HepG2 (cell line): ENCODE measurements at regions not wholly inside any gene's neighbourhood (a gene's known extent, or its start where the extent isn't known, plus 50 kb on each side); places are given as distances from the start of the nearest gene placed in this dataset.

Experiments
- ATAC-seq: fragments of 200-7000 bp; cut with Tn5 transposase; 3 replicates; pipeline ENCODE4 v1.9.1; 2020; ENCODE audit warnings: mild to moderate bottlenecking, moderate library complexity
- BruUV-seq: library from RNA; stranded (reverse); fragments of 400-500 nt; replicated peaks from 2 replicates; lab custom pipeline; 2021; lab: Mats Ljungman, UMichigan
- CTCF ChIA-PET: fragments of 300-600 bp; formaldehyde crosslinking; extraction: SDS; loops from one replicate; lab custom pipeline; 2021; ENCODE audit warnings: low total read pairs, inconsistent platforms, low intra/inter-chr PET ratio; lab: Yijun Ruan, JAX
- POLR2A ChIA-PET: fragments of 350-600 bp; sonication (Branson Sonifier 250); formaldehyde crosslinking; loops from one replicate; lab custom pipeline; 2020; ENCODE audit warnings: antibody characterized with exemption, inconsistent platforms; lab: Yijun Ruan, JAX
- DNase-seq: peaks from one replicate; pipeline ENCODE4 v3.0.0-alpha.2; 2015; ENCODE audit warnings: low spot score
- FAIRE-seq: peaks from 3 replicates; lab custom pipeline; 2011; peaks lifted over from hg19 to GRCh38; lab: Jason Lieb, UNC
- H2AFZ ChIP-seq: one replicate; pipeline ENCODE4 v1.6.1; 2011; ENCODE audit warnings: low read length, inconsistent platforms
- H3K27ac ChIP-seq: fragments of 300-600 bp; 3 replicates; pipeline ENCODE4 v1.8.0; 2011; ENCODE audit warnings: mixed run types, mild to moderate bottlenecking, mixed read lengths, low read length, inconsistent platforms; ENCODE audit not compliant: insufficient read depth; ENCODE audit errors: extremely low read length
- H3K27me3 ChIP-seq, 2 experiments: fragments of 200-600 bp in 1 of 2; 2 replicates in 1 of 2; 3 replicates in 1 of 2; pipeline versions ENCODE4 v1.6.0 to v1.8.0; 2011; ENCODE audit warnings: low read length in 2 of 2, mild to moderate bottlenecking in 2 of 2, moderate library complexity in 2 of 2, inconsistent platforms in 1 of 2; ENCODE audit not compliant: insufficient read depth in 2 of 2, control insufficient read depth in 1 of 2
- H3K36me3 ChIP-seq, 2 experiments: fragments of 200-600 bp in 1 of 2; replicated peaks in 1 of 2; 2 replicates in 1 of 2; 3 replicates in 1 of 2; pipeline versions ENCODE4 v1.5.1 to v1.8.0; 2011; ENCODE audit warnings: low read length in 2 of 2, inconsistent platforms in 1 of 2; ENCODE audit not compliant: insufficient read depth in 2 of 2, control insufficient read depth in 1 of 2
- H3K4me1 ChIP-seq: 2 replicates; pipeline ENCODE4 v1.5.1; 2012; ENCODE audit warnings: low read length, inconsistent platforms; ENCODE audit not compliant: insufficient read depth
- H3K4me2 ChIP-seq: 2 replicates; pipeline ENCODE4 v1.6.0; 2011; ENCODE audit warnings: low read depth, low read length, inconsistent platforms
- H3K4me3 ChIP-seq, 3 experiments: fragments of 200-600 bp in 1 of 3; sonication (generic), shearing (Covaris generic) in 1 of 3; replicated peaks in 1 of 3; 2 replicates each; pipeline ENCODE4 v1.5.1; 2011 to 2016; ENCODE audit warnings: low read length in 3 of 3, inconsistent platforms in 2 of 3, low read depth in 2 of 3, mild to moderate bottlenecking in 2 of 3, control low read depth in 1 of 3, mixed read lengths in 1 of 3; ENCODE audit not compliant: insufficient read depth in 1 of 3
- H3K79me2 ChIP-seq: one replicate; pipeline ENCODE4 v1.6.1; 2011; ENCODE audit warnings: low read length, inconsistent platforms; ENCODE audit not compliant: insufficient read depth
- H3K9ac ChIP-seq: 2 replicates; pipeline ENCODE4 v1.6.0; 2011; ENCODE audit warnings: mild to moderate bottlenecking, low read depth, low read length, inconsistent platforms; ENCODE audit not compliant: insufficient read depth
- H3K9me3 ChIP-seq: 2 replicates; pipeline ENCODE4 v1.5.1; 2012; ENCODE audit warnings: mild to moderate bottlenecking, low read length
- H4K20me1 ChIP-seq: 2 replicates; pipeline ENCODE4 v1.6.0; 2011; ENCODE audit warnings: inconsistent platforms, mild to moderate bottlenecking, low read length, moderate library complexity; ENCODE audit not compliant: insufficient read depth
- EEA1 ChIP-seq: sonication (generic); formaldehyde crosslinking; IDR thresholded peaks from 2 replicates; pipeline ENCODE4 v1.5.1; 2020; ENCODE audit warnings: mild to moderate bottlenecking, missing genetic modification reagents, borderline replicate concordance
- HIVEP1 ChIP-seq: sonication (generic); formaldehyde crosslinking; IDR thresholded peaks from 2 replicates; pipeline ENCODE4 v1.4.0; 2020; ENCODE audit warnings: mild to moderate bottlenecking, missing genetic modification reagents
- NBN ChIP-seq: fragments of 450-650 bp; conservative IDR thresholded peaks from 2 replicates; pipeline ENCODE4 v1.6.1; 2017
- NFYB ChIP-seq: sonication (generic); formaldehyde crosslinking; IDR thresholded peaks from 2 replicates; pipeline ENCODE4 v1.4.0; 2020; ENCODE audit warnings: missing genetic modification reagents
- THYN1 ChIP-seq: sonication (generic); formaldehyde crosslinking; IDR thresholded peaks from 2 replicates; pipeline ENCODE4 v1.8.1; 2023; ENCODE audit warnings: low read depth, mild to moderate bottlenecking, moderate library complexity, missing genetic modification reagents, borderline replicate concordance
- ZMYM4 ChIP-seq: sonication (generic); formaldehyde crosslinking; IDR thresholded peaks from 2 replicates; pipeline ENCODE4 v1.8.1; 2023; ENCODE audit warnings: mild to moderate bottlenecking, missing genetic modification reagents
- ZNF800 ChIP-seq: sonication (generic); formaldehyde crosslinking; IDR thresholded peaks from 2 replicates; pipeline ENCODE4 v1.4.0; 2020; ENCODE audit warnings: missing genetic modification reagents
- WGBS: methylation state at CpG from one replicate; pipeline ENCODE4 v1.1.6; 2017; ENCODE audit warnings: low lambda C conversion rate; 5-methylcytosine and 5-hydroxymethylcytosine counted together
- in situ Hi-C: cut with HindIII; loops from 2 replicates; pipeline ENCODE4 v1.10.0; 2017; ENCODE audit warnings: low pct_unique_long_range_greater_than_20kb; ENCODE audit not compliant: extremely low pct_ligation_motif_present
- intact Hi-C: fragments of 100-400 bp; cut with micrococcal nuclease; formaldehyde crosslinking; loops from one replicate; pipeline ENCODE4 v1.10.0; 2022; ENCODE audit not compliant: unreplicated experiment

GRCh38 chr5:53819482-53819881 is 259.0 kb downstream of the NDUFS4 start:
- no peak overlapping the region for H3K4me2 ChIP-seq
- H3K27me3 ChIP-seq: no peaks in the 10 kb centered on the region; a peak in 2 of 5 replicates
- no peak overlapping the region for H3K4me3 ChIP-seq
- in situ Hi-C loops: no loop called here
- no peaks in the 10 kb centered on the region for H4K20me1 ChIP-seq
- H3K9me3 ChIP-seq: no peaks in the 10 kb centered on the region
- WGBS: 27% methylated on average over 6 of the region's 8 CpGs
- H3K36me3 ChIP-seq: no peaks in the 10 kb centered on the region
- peak; percentile 33; the same call in 2 of the 3 replicates for ATAC-seq
- H3K27ac ChIP-seq: no peak overlapping the region
- H3K79me2 ChIP-seq: no peaks in the 10 kb centered on the region
- no peak overlapping the region for H3K9ac ChIP-seq
- POLR2A ChIA-PET: no interaction called here
- intact Hi-C loops: no loop called here
- DNase-seq: no peak
- no peak for FAIRE-seq
- CTCF ChIA-PET: no interaction called here
- TF ChIP-seq ZMYM4 (CRISPR knock-in tag) (0 out of 2 replicates have a peak, but pooled peaks have one; percentile 16), NFYB (0 out of 2 replicates have a peak, but pooled peaks have one; percentile 14), ZNF800 (CRISPR knock-in tag) (no peak), THYN1 (CRISPR knock-in tag) (no peak), HIVEP1 (CRISPR knock-in tag) (no peak), NBN (no peak), EEA1 (CRISPR knock-in tag) (no peak)
- BruUV-seq: no TSS peak
- peaks cover 10% of the 10 kb centered on the region for H3K4me1 ChIP-seq
- H2AFZ ChIP-seq: no peak overlapping the region
